GM19468 (cell line): ENCODE measurements at regions not wholly inside any gene's neighbourhood (a gene's known extent, or its start where the extent isn't known, plus 50 kb on each side); places are given as distances from the start of the nearest gene placed in this dataset.
"Not testable (repeated sequence)": the region's sequence is repeated elsewhere in the genome, so short reads cannot be mapped to it uniquely, and the experiment has no call there.

Source experiments
- ATAC-seq: cut with Tn5 transposase; IDR thresholded peaks from one replicate; pipeline ENCODE4 v1.9.1; 2021; ENCODE audit warnings: mild to moderate bottlenecking, moderate library complexity, moderate number of reproducible peaks; ENCODE audit not compliant: unreplicated experiment; ENCODE audit errors: extremely low read depth

- no peak for ATAC-seq
Measured at GRCh38 chr18:22711192-22711685, 221.9 kb upstream of the RBBP8 start.

- ATAC-seq = no peak
Measured at GRCh38 chr18:22713511-22713910, 219.6 kb upstream of the RBBP8 start.

GRCh38 chr18:22717536-22717935 is 215.6 kb upstream of the RBBP8 start:
- not testable (repeated sequence) for ATAC-seq

- ATAC-seq = no peak
Measured at GRCh38 chr18:22723221-22723620, 209.9 kb upstream of the RBBP8 start.

- ATAC-seq = no peak
Measured at GRCh38 chr18:22723773-22724172, 209.4 kb upstream of the RBBP8 start.

GRCh38 chr18:22726469-22726868 is 206.7 kb upstream of the RBBP8 start:
- no peak for ATAC-seq

- ATAC-seq = no peak
Measured at GRCh38 chr18:22728016-22728415, 205.1 kb upstream of the RBBP8 start.

GRCh38 chr18:22728481-22729105 is 204.5 kb upstream of the RBBP8 start:
- ATAC-seq = no peak

GRCh38 chr18:22731398-22731797 is 201.7 kb upstream of the RBBP8 start:
- no peak for ATAC-seq

- ATAC-seq = no peak
Measured at GRCh38 chr18:22734105-22734661, 198.9 kb upstream of the RBBP8 start.

- no peak for ATAC-seq
Measured at GRCh38 chr18:22734791-22735627, 198.1 kb upstream of the RBBP8 start.

- no peak for ATAC-seq
Measured at GRCh38 chr18:22737054-22737453, 196.1 kb upstream of the RBBP8 start.

- no peak for ATAC-seq
Measured at GRCh38 chr18:22739061-22739642, 194.0 kb upstream of the RBBP8 start.

GRCh38 chr18:22739789-22740188 is 193.3 kb upstream of the RBBP8 start:
- ATAC-seq = no peak

GRCh38 chr18:22741318-22741717 is 191.8 kb upstream of the RBBP8 start:
- ATAC-seq = no peak

- ATAC-seq = no peak
Measured at GRCh38 chr18:22742409-22742808, 190.7 kb upstream of the RBBP8 start.

- no peak for ATAC-seq
Measured at GRCh38 chr18:22745966-22746365, 187.2 kb upstream of the RBBP8 start.

- no peak for ATAC-seq
Measured at GRCh38 chr18:22752014-22752413, 181.1 kb upstream of the RBBP8 start.

GRCh38 chr18:22753130-22753831 is 179.8 kb upstream of the RBBP8 start:
- ATAC-seq = no peak

GRCh38 chr18:22764005-22764404 is 169.1 kb upstream of the RBBP8 start:
- ATAC-seq = not testable (repeated sequence)
